ENCODE measurements at regions not wholly inside any gene's neighbourhood (a gene's known extent, or its start where the extent isn't known, plus 50 kb on each side); places are given as distances from the start of the nearest gene placed in this dataset.

GRCh38 chr1:226816576-226816975 lies 53.8 kb upstream of the PSEN2 start:
- H3K4me1 ChIP-seq (ENCODE audit: control insufficient read depth, insufficient read depth, low read length, poor library complexity, severe bottlenecking): peaks cover 37% of the 10 kb centered on the region
- H3K4me3 ChIP-seq (ENCODE audit: extremely low read depth, insufficient read depth, low read length, poor library complexity, severe bottlenecking): no peak overlapping the region
- H3K36me3 ChIP-seq (ENCODE audit: control insufficient read depth, insufficient read depth, low read length): no peaks in the 10 kb centered on the region
- H3K9me3 ChIP-seq (ENCODE audit: control insufficient read depth, low read length): peaks cover 6% of the 10 kb centered on the region
- H3K27ac ChIP-seq (ENCODE audit: low read depth, low read length, severe bottlenecking): peak overlapping the region; percentile 47
- WGBS, 2 experiments (ENCODE audit: insufficient coverage in 2 of 2): 69 to 71% methylated on average over 2 to 3 of the region's 3 CpGs

- no peaks in the 10 kb centered on the region for H3K36me3 ChIP-seq (ENCODE audit: control insufficient read depth, insufficient read depth, low read length)
- peak overlapping the region; percentile 58 for H3K27ac ChIP-seq (ENCODE audit: low read depth, low read length, severe bottlenecking)
- no peak overlapping the region for H3K4me3 ChIP-seq (ENCODE audit: extremely low read depth, insufficient read depth, low read length, poor library complexity, severe bottlenecking)
- peaks cover 26% of the 10 kb centered on the region for H3K4me1 ChIP-seq (ENCODE audit: control insufficient read depth, insufficient read depth, low read length, poor library complexity, severe bottlenecking)
- peaks cover 6% of the 10 kb centered on the region for H3K9me3 ChIP-seq (ENCODE audit: control insufficient read depth, low read length)
- 87 to 88% methylated on average over 7 to 9 of the region's 10 CpGs for WGBS, 2 experiments (ENCODE audit: insufficient coverage in 2 of 2)
Observed at GRCh38 chr1:226814751-226815537, 55.5 kb upstream of the PSEN2 start.

- H3K27ac ChIP-seq (ENCODE audit: low read depth, low read length, severe bottlenecking): no peak overlapping the region
- H3K9me3 ChIP-seq (ENCODE audit: control insufficient read depth, low read length): peaks cover 6% of the 10 kb centered on the region
- WGBS, 2 experiments (ENCODE audit: insufficient coverage in 2 of 2): 89 to 91% methylated on average over 3 to 6 of the region's 7 CpGs
- peaks cover 21% of the 10 kb centered on the region for H3K4me1 ChIP-seq (ENCODE audit: control insufficient read depth, insufficient read depth, low read length, poor library complexity, severe bottlenecking)
- no peak overlapping the region for H3K4me3 ChIP-seq (ENCODE audit: extremely low read depth, insufficient read depth, low read length, poor library complexity, severe bottlenecking)
- H3K36me3 ChIP-seq (ENCODE audit: control insufficient read depth, insufficient read depth, low read length): no peaks in the 10 kb centered on the region
Observed at GRCh38 chr1:226813671-226814591, 56.5 kb upstream of the PSEN2 start.

GRCh38 chr1:226810681-226811080 lies 59.7 kb upstream of the PSEN2 start:
- 85 to 89% methylated on average over 1 to 2 of the region's 4 CpGs for WGBS, 2 experiments (ENCODE audit: insufficient coverage in 2 of 2)
- H3K4me3 ChIP-seq (ENCODE audit: extremely low read depth, insufficient read depth, low read length, poor library complexity, severe bottlenecking): no peak overlapping the region
- H3K9me3 ChIP-seq (ENCODE audit: control insufficient read depth, low read length): no peaks in the 10 kb centered on the region
- H3K4me1 ChIP-seq (ENCODE audit: control insufficient read depth, insufficient read depth, low read length, poor library complexity, severe bottlenecking): peaks cover 12% of the 10 kb centered on the region
- no peaks in the 10 kb centered on the region for H3K36me3 ChIP-seq (ENCODE audit: control insufficient read depth, insufficient read depth, low read length)
- no peak overlapping the region for H3K27ac ChIP-seq (ENCODE audit: low read depth, low read length, severe bottlenecking)

DNA sequence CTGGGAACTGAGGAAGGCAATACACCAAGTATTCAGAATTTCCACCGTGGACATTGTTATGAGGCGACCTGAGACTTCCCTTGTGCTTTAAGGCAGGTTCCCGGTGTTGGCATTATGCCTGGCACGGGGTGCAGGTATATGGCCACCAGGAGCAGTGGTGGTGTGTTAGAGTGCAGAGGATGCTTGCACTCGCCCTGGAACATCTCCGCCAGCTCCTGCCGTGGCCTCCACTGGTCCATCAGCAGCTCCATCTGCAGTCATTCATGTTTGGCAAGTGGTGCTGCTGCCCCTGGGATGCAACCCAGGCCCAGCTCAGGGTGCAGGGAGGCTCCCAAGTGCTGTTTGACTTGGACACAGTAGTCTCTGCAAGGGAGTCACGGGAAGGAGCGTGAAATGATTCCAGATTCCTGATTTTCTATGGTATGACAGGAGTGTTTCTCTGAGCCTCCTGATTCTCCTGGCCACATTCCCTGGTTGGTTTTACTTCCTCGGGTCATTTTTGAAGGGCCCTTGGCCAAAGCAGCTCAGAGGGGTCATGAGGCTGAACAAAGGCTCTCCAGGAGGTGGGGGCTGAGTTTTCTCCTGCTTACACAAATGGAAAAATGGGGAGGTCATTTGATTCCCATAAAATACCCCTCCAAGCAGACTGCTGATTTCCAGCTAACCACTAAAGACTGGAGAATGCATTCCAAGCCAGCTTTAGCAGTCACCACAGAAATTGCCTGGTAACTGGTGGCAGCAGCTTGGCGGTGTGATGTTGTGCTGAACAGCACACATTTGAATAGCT lies 60.4 kb upstream of the PSEN2 start:
- WGBS, 2 experiments (ENCODE audit: insufficient coverage in 2 of 2): 82 to 83% methylated on average over 7 to 10 of the region's 11 CpGs
- no peaks in the 10 kb centered on the region for H3K36me3 ChIP-seq (ENCODE audit: control insufficient read depth, insufficient read depth, low read length)
- no peaks in the 10 kb centered on the region for H3K9me3 ChIP-seq (ENCODE audit: control insufficient read depth, low read length)
- H3K27ac ChIP-seq (ENCODE audit: low read depth, low read length, severe bottlenecking): peak overlapping the region; percentile 20
- H3K4me3 ChIP-seq (ENCODE audit: extremely low read depth, insufficient read depth, low read length, poor library complexity, severe bottlenecking): no peak overlapping the region
- peaks cover 8% of the 10 kb centered on the region for H3K4me1 ChIP-seq (ENCODE audit: control insufficient read depth, insufficient read depth, low read length, poor library complexity, severe bottlenecking)

DNA sequence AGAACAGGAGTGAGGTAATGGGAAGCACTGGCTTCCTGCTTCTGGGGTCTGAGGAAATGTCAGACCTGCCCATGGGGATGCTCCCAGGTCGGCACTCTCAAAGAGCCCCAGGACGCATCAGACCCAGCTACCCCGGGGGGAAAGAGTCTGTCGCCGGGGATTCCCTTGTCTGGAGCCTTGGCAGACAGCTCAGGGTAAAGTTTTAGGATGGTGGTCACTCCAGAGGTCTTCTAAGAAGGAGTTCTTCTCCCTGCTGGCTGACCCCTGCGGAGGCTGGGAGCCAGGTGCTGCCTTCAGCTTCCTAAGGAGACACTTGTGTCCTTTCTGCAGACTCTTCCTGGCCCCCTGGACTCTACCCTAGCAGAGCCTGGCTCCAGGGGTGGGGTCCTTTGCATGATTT lies 61.9 kb upstream of the PSEN2 start:
- H3K9me3 ChIP-seq (ENCODE audit: control insufficient read depth, low read length): no peaks in the 10 kb centered on the region
- no peak overlapping the region for H3K4me3 ChIP-seq (ENCODE audit: extremely low read depth, insufficient read depth, low read length, poor library complexity, severe bottlenecking)
- H3K27ac ChIP-seq (ENCODE audit: low read depth, low read length, severe bottlenecking): no peak overlapping the region
- no peaks in the 10 kb centered on the region for H3K36me3 ChIP-seq (ENCODE audit: control insufficient read depth, insufficient read depth, low read length)
- no peaks in the 10 kb centered on the region for H3K4me1 ChIP-seq (ENCODE audit: control insufficient read depth, insufficient read depth, low read length, poor library complexity, severe bottlenecking)
- WGBS, 2 experiments (ENCODE audit: insufficient coverage in 2 of 2): 89 to 92% methylated on average over 5 to 6 of the region's 6 CpGs

DNA sequence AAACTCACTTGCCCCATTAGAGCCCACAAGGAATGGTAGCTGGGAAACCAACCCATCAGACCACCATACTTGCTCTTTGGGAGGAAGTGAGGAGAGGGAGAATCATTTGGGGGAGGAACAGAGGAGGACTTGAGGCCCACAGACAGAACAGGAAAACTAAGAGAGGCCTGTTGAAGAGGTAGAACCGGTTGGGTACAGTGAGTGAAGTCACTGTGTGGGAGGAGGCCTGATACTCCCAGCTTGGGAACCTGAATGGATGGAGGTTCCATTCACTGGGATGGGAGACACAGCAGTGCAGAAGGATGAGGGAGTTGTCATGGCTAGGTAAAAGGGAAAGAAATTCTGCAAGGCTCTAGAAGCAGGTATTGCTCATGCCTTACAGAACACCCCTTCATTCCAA lies 63.4 kb upstream of the PSEN2 start:
- 78 to 83% methylated on average over 1 of the region's 1 CpG for WGBS, 2 experiments (ENCODE audit: insufficient coverage in 2 of 2)
- Histone ChIP-seq H3K4me3 (ENCODE audit: extremely low read depth, insufficient read depth, low read length, poor library complexity, severe bottlenecking) (no peak overlapping the region), H3K4me1 (ENCODE audit: control insufficient read depth, insufficient read depth, low read length, poor library complexity, severe bottlenecking) (no peaks in the 10 kb centered on the region), H3K36me3 (ENCODE audit: control insufficient read depth, insufficient read depth, low read length) (no peaks in the 10 kb centered on the region), H3K9me3 (ENCODE audit: control insufficient read depth, low read length) (no peaks in the 10 kb centered on the region), H3K27ac (ENCODE audit: low read depth, low read length, severe bottlenecking) (no peak overlapping the region)

DNA sequence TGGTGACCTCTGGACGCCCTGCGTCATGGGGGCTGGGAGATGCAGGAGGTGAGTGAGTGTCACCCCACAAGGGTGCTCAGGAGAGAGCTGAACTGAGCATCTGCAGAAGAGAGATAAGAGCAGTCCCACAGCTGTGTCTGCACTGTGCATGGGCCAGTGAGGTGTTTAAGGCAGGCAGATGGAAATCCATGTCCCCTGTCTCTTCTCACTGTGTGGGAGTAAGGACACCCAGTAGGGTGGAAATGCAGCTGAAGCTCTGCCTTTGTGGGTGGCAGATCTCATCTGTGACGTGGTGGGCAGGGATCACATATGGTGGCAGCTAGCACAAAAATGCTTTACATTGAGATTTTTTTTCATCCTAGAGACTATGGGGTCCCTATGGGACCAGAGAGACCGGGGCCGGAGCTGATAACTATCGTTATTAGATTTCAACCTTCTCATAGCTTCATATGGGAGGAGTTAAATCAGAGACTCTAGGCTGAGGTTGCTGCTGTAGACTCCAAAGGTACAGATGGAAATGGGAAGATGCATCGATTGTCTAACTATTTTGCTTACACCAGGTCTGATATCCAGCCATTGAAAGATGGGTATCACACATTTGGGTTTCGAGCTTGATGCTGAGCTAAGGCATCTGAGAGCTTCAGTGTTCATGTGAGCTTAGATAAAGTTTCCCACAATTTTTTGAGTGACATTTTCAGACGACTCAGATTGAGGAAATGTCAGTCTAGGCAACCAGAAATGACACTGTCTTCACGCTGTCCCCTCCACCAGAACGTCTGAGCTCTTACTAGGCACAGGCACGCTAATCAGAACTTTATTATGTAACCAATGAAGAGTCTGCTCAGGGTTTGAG lies 65.3 kb upstream of the PSEN2 start:
- H3K4me1 ChIP-seq (ENCODE audit: control insufficient read depth, insufficient read depth, low read length, poor library complexity, severe bottlenecking): no peaks in the 10 kb centered on the region
- WGBS, 2 experiments (ENCODE audit: insufficient coverage in 2 of 2): 83 to 90% methylated on average over 7 to 12 of the region's 12 CpGs
- H3K27ac ChIP-seq (ENCODE audit: low read depth, low read length, severe bottlenecking): no peak overlapping the region
- H3K4me3 ChIP-seq (ENCODE audit: extremely low read depth, insufficient read depth, low read length, poor library complexity, severe bottlenecking): no peak overlapping the region
- no peaks in the 10 kb centered on the region for H3K36me3 ChIP-seq (ENCODE audit: control insufficient read depth, insufficient read depth, low read length)
- no peaks in the 10 kb centered on the region for H3K9me3 ChIP-seq (ENCODE audit: control insufficient read depth, low read length)

- Histone ChIP-seq H3K4me3 (ENCODE audit: extremely low read depth, insufficient read depth, low read length, poor library complexity, severe bottlenecking) (no peak overlapping the region), H3K36me3 (ENCODE audit: control insufficient read depth, insufficient read depth, low read length) (no peaks in the 10 kb centered on the region), H3K9me3 (ENCODE audit: control insufficient read depth, low read length) (no peaks in the 10 kb centered on the region), H3K27ac (ENCODE audit: low read depth, low read length, severe bottlenecking) (no peak overlapping the region), H3K4me1 (ENCODE audit: control insufficient read depth, insufficient read depth, low read length, poor library complexity, severe bottlenecking) (peaks cover 5% of the 10 kb centered on the region)
- 100% methylated on average over 2 of the region's 2 CpGs for WGBS, 2 experiments (ENCODE audit: insufficient coverage in 2 of 2)
Observed at GRCh38 chr1:226800763-226801380, 61.8 kb upstream of the ITPKB start.
